ENCODE measurements at regions not wholly inside any gene's neighbourhood (a gene's known extent, or its start where the extent isn't known, plus 50 kb on each side); places are given as distances from the start of the nearest gene placed in this dataset.

- FAIRE-seq, result no peak
- Histone ChIP-seq H3K36me3 (ENCODE audit: insufficient read depth, low read length) (no peaks in the 10 kb centered on the region), H3K27me3 (ENCODE audit: insufficient read depth, low read length) (no peaks in the 10 kb centered on the region), H4K20me1 (ENCODE audit: insufficient read depth, low read length) (no peaks in the 10 kb centered on the region), H2AFZ (ENCODE audit: low read depth, low read length) (no peak overlapping the region), H3K4me3 (ENCODE audit: insufficient read depth, low read depth, low read length) (no peak overlapping the region), H3K4me1 (ENCODE audit: insufficient read depth, low read length) (no peaks in the 10 kb centered on the region), H3K4me2 (ENCODE audit: low read length) (no peak overlapping the region), H3K27ac (ENCODE audit: low read depth, low read length) (no peak overlapping the region), H3K79me2 (ENCODE audit: insufficient read depth, low read length) (no peaks in the 10 kb centered on the region), H3K9ac (ENCODE audit: low read length) (no peak overlapping the region), H3K9me3 (ENCODE audit: insufficient read depth, low read depth, low read length) (no peaks in the 10 kb centered on the region)
- Mint-ChIP-seq H3K9me3 (ENCODE audit: unreplicated experiment) (peaks cover 9% of the 10 kb centered on the region), H3K27ac (ENCODE audit: unreplicated experiment) (no peak overlapping the region), H3K36me3 (ENCODE audit: low read depth, unreplicated experiment) (no peaks in the 10 kb centered on the region), H3K27me3 (ENCODE audit: low read depth, unreplicated experiment) (peaks cover 12% of the 10 kb centered on the region), H3K4me1 (ENCODE audit: low read depth, unreplicated experiment) (peaks cover 6% of the 10 kb centered on the region), H3K4me3 (ENCODE audit: unreplicated experiment) (no peak overlapping the region)
- DNase-seq (ENCODE audit: low read depth), result no peak
- TF ChIP-seq EZH2 (IDR thresholded peaks at IDR 0.05; ENCODE audit: insufficient read depth, low read length) (no peak), CTCF (IDR thresholded peaks at IDR 0.05; ENCODE audit: insufficient read depth, low read depth, low read length) (no peak)
These were observed 98.8 kb downstream of the BANF2 start for GRCh38 chr20:17798601-17799000.

GRCh38 chr20:17797579-17797978, 97.8 kb downstream of the BANF2 start:
- Histone ChIP-seq H3K27me3 (ENCODE audit: insufficient read depth, low read length) (no peaks in the 10 kb centered on the region), H3K4me3 (ENCODE audit: insufficient read depth, low read depth, low read length) (no peak overlapping the region), H3K4me2 (ENCODE audit: low read length) (no peak overlapping the region), H2AFZ (ENCODE audit: low read depth, low read length) (no peak overlapping the region), H4K20me1 (ENCODE audit: insufficient read depth, low read length) (no peaks in the 10 kb centered on the region), H3K27ac (ENCODE audit: low read depth, low read length) (no peak overlapping the region), H3K36me3 (ENCODE audit: insufficient read depth, low read length) (no peaks in the 10 kb centered on the region), H3K9me3 (ENCODE audit: insufficient read depth, low read depth, low read length) (no peaks in the 10 kb centered on the region), H3K4me1 (ENCODE audit: insufficient read depth, low read length) (no peaks in the 10 kb centered on the region), H3K9ac (ENCODE audit: low read length) (no peak overlapping the region), H3K79me2 (ENCODE audit: insufficient read depth, low read length) (no peaks in the 10 kb centered on the region)
- FAIRE-seq, result no peak
- no peak overlapping the region for H3K27ac Mint-ChIP-seq (ENCODE audit: unreplicated experiment)
- DNase-seq (ENCODE audit: low read depth), result no peak
- no peak overlapping the region for H3K4me3 Mint-ChIP-seq (ENCODE audit: unreplicated experiment)
- peaks cover 9% of the 10 kb centered on the region for H3K9me3 Mint-ChIP-seq (ENCODE audit: unreplicated experiment)
- TF ChIP-seq CTCF (IDR thresholded peaks at IDR 0.05; ENCODE audit: insufficient read depth, low read depth, low read length) (no peak), EZH2 (IDR thresholded peaks at IDR 0.05; ENCODE audit: insufficient read depth, low read length) (no peak)
- no peaks in the 10 kb centered on the region for H3K36me3 Mint-ChIP-seq (ENCODE audit: low read depth, unreplicated experiment)
- H3K4me1 Mint-ChIP-seq (ENCODE audit: low read depth, unreplicated experiment), result peaks cover 6% of the 10 kb centered on the region
- peaks cover 16% of the 10 kb centered on the region for H3K27me3 Mint-ChIP-seq (ENCODE audit: low read depth, unreplicated experiment)

GRCh38 chr20:17797161-17797560, 97.4 kb downstream of the BANF2 start:
- DNase-seq (ENCODE audit: low read depth) (no peak), FAIRE-seq (no peak)
- H3K27me3 ChIP-seq (ENCODE audit: insufficient read depth, low read length), result no peaks in the 10 kb centered on the region

More at GRCh38 chr20:17797161-17797560, 97.4 kb downstream of the BANF2 start:
- no peaks in the 10 kb centered on the region for H3K9me3 ChIP-seq (ENCODE audit: insufficient read depth, low read depth, low read length)
- H4K20me1 ChIP-seq (ENCODE audit: insufficient read depth, low read length), result no peaks in the 10 kb centered on the region
- H3K79me2 ChIP-seq (ENCODE audit: insufficient read depth, low read length), result no peaks in the 10 kb centered on the region
- H3K4me1 Mint-ChIP-seq (ENCODE audit: low read depth, unreplicated experiment), result peaks cover 6% of the 10 kb centered on the region
- peaks cover 16% of the 10 kb centered on the region for H3K27me3 Mint-ChIP-seq (ENCODE audit: low read depth, unreplicated experiment)
- no peak overlapping the region for H2AFZ ChIP-seq (ENCODE audit: low read depth, low read length)
- peaks cover 2% of the 10 kb centered on the region for H3K36me3 Mint-ChIP-seq (ENCODE audit: low read depth, unreplicated experiment)
- no peak overlapping the region for H3K27ac Mint-ChIP-seq (ENCODE audit: unreplicated experiment)
- no peak overlapping the region for H3K9ac ChIP-seq (ENCODE audit: low read length)
- H3K4me3 ChIP-seq (ENCODE audit: insufficient read depth, low read depth, low read length), result no peak overlapping the region
- peaks cover 9% of the 10 kb centered on the region for H3K9me3 Mint-ChIP-seq (ENCODE audit: unreplicated experiment)
- no peak overlapping the region for H3K27ac ChIP-seq (ENCODE audit: low read depth, low read length)
- TF ChIP-seq EZH2 (IDR thresholded peaks at IDR 0.05; ENCODE audit: insufficient read depth, low read length) (no peak), CTCF (IDR thresholded peaks at IDR 0.05; ENCODE audit: insufficient read depth, low read depth, low read length) (no peak)
- H3K36me3 ChIP-seq (ENCODE audit: insufficient read depth, low read length), result no peaks in the 10 kb centered on the region
- H3K4me3 Mint-ChIP-seq (ENCODE audit: unreplicated experiment), result no peak overlapping the region
- H3K4me2 ChIP-seq (ENCODE audit: low read length), result no peak overlapping the region
- H3K4me1 ChIP-seq (ENCODE audit: insufficient read depth, low read length), result no peaks in the 10 kb centered on the region
